SK-N-SH (cell line): ENCODE measurements at regions not wholly inside any gene's neighbourhood (a gene's known extent, or its start where the extent isn't known, plus 50 kb on each side); places are given as distances from the start of the nearest gene placed in this dataset.

Experiments
- CTCF ChIA-PET: fragments of 300-600, 350-600 bp; formaldehyde crosslinking; extraction: SDS; loops from one replicate; lab custom pipeline; 2021; lab: Yijun Ruan, JAX
- POLR2A ChIA-PET: fragments of 350-600 bp; sonication (Branson Sonifier 250); formaldehyde crosslinking; extraction: SDS; loops from one replicate; lab custom pipeline; 2020; ENCODE audit warnings: antibody characterized with exemption, inconsistent platforms; lab: Yijun Ruan, JAX
- DNase-seq: peaks from one replicate; pipeline ENCODE4 v3.0.0; 2012
- H2AFZ ChIP-seq: fragments of 200-600 bp; sonication (generic); 2 replicates; pipeline ENCODE4 v1.8.1; 2016; ENCODE audit warnings: antibody characterized with exemption, mild to moderate bottlenecking, low read depth
- H3F3A ChIP-seq: fragments of 200-600 bp; sonication (generic); replicated peaks from 2 replicates; pipeline ENCODE3; 2016; ENCODE audit warnings: antibody characterized with exemption, mild to moderate bottlenecking; ENCODE audit not compliant: insufficient read depth
- H3K27ac ChIP-seq, 2 experiments: fragments of 200-500 bp in 1 of 2; fragments of 200-600 bp in 1 of 2; sonication (Bioruptor generic) in 1 of 2; sonication (generic), shearing (Covaris generic) in 1 of 2; 2 replicates each; pipeline versions ENCODE4 v1.5.1 to v1.6.1; 2014 to 2016; ENCODE audit warnings: low read depth in 2 of 2, inconsistent platforms in 1 of 2, low read length in 1 of 2, mild to moderate bottlenecking in 1 of 2, mixed read lengths in 1 of 2
- H3K27me3 ChIP-seq: fragments of 200-600 bp; sonication (generic), shearing (Covaris generic); 2 replicates; pipeline ENCODE4 v1.6.1; 2016; ENCODE audit warnings: mixed run types; ENCODE audit not compliant: insufficient read depth
- H3K36me3 ChIP-seq, 2 experiments: fragments of 200-500 bp in 1 of 2; fragments of 200-600 bp in 1 of 2; sonication (Bioruptor generic) in 1 of 2; sonication (generic) in 1 of 2; replicated peaks in 1 of 2; 2 replicates each; pipeline versions ENCODE3 to v1.5.1; 2014 to 2016; ENCODE audit warnings: low read length in 1 of 2, mild to moderate bottlenecking in 1 of 2; ENCODE audit not compliant: insufficient read depth in 2 of 2, control insufficient read depth in 1 of 2
- H3K4me1 ChIP-seq, 2 experiments: fragments of 200-500 bp in 1 of 2; fragments of 200-600 bp in 1 of 2; sonication (Bioruptor generic) in 1 of 2; sonication (generic), shearing (Covaris generic) in 1 of 2; 2 replicates each; pipeline versions ENCODE4 v1.5.1 to v1.6.1; 2014 to 2016; ENCODE audit warnings: low read depth in 1 of 2, low read length in 1 of 2, mixed run types in 1 of 2; ENCODE audit not compliant: insufficient read depth in 2 of 2, control insufficient read depth in 1 of 2
- H3K4me2 ChIP-seq: fragments of 200-600 bp; sonication (generic), shearing (Covaris generic); 2 replicates; pipeline ENCODE4 v1.6.1; 2017; ENCODE audit warnings: mixed run types
- H3K4me3 ChIP-seq, 2 experiments: fragments of 200-500 bp in 1 of 2; fragments of 200-600 bp in 1 of 2; sonication (Bioruptor generic) in 1 of 2; sonication (generic), shearing (Covaris generic) in 1 of 2; 2 replicates each; pipeline versions ENCODE4 v1.5.1 to v1.8.1; 2014 to 2016; ENCODE audit warnings: low read depth in 2 of 2, inconsistent platforms in 1 of 2, low read length in 1 of 2, mild to moderate bottlenecking in 1 of 2, mixed read lengths in 1 of 2, moderate library complexity in 1 of 2
- H3K79me2 ChIP-seq: fragments of 200-600 bp; sonication (generic); 2 replicates; pipeline ENCODE4 v1.8.1; 2017; ENCODE audit warnings: mild to moderate bottlenecking; ENCODE audit not compliant: insufficient read depth
- H3K9ac ChIP-seq: fragments of 200-600 bp; sonication (generic); 2 replicates; pipeline ENCODE4 v1.6.1; 2017; ENCODE audit warnings: mixed run types
- H3K9me2 ChIP-seq: fragments of 200-600 bp; sonication (generic); 2 replicates; pipeline ENCODE4 v1.6.1; 2017; ENCODE audit warnings: mixed run types
- H3K9me3 ChIP-seq: fragments of 200-600 bp; sonication (generic); 2 replicates; pipeline ENCODE4 v1.6.1; 2017; ENCODE audit warnings: mixed run types, mild to moderate bottlenecking, moderate library complexity
- H4K20me1 ChIP-seq: fragments of 200-600 bp; sonication (generic); 2 replicates; pipeline ENCODE4 v1.6.1; 2017; ENCODE audit warnings: mild to moderate bottlenecking, mixed run types; ENCODE audit not compliant: insufficient read depth
- CTCF ChIP-seq: fragments of 200-600 bp; sonication (generic); IDR thresholded peaks from 2 replicates; pipeline ENCODE4 v1.6.1; 2017; ENCODE audit warnings: antibody characterized with exemption, mild to moderate bottlenecking, moderate library complexity
- ELF1 ChIP-seq: IDR thresholded peaks from 2 replicates; pipeline ENCODE4 v1.4.0; 2012
- EZH2phosphoT487 ChIP-seq: fragments of 200-600 bp; sonication (generic); IDR thresholded peaks from 2 replicates; pipeline ENCODE4 v1.6.1; 2017; ENCODE audit warnings: low read depth, mixed run types, mild to moderate bottlenecking, antibody characterized with exemption, moderate library complexity, borderline replicate concordance
- FOXJ3 ChIP-seq: sonication (generic); formaldehyde crosslinking; IDR thresholded peaks from 2 replicates; pipeline ENCODE4 v1.5.1; 2020; ENCODE audit warnings: mild to moderate bottlenecking, missing genetic modification reagents
- FOXM1 ChIP-seq: IDR thresholded peaks from 2 replicates; pipeline ENCODE4 v1.4.0; 2012; ENCODE audit warnings: low read depth, mild to moderate bottlenecking
- IRF3 ChIP-seq: fragments of 150-350 bp; IDR thresholded peaks from 2 replicates; pipeline ENCODE4 v1.6.1; 2016; ENCODE audit warnings: mild to moderate bottlenecking, low read depth, low read length
- JUND ChIP-seq: IDR thresholded peaks from 2 replicates; pipeline ENCODE4 v1.4.0; 2012
- MAX ChIP-seq: IDR thresholded peaks from 2 replicates; pipeline ENCODE4 v1.4.0; 2012; ENCODE audit warnings: low read depth
- MEF2A ChIP-seq: IDR thresholded peaks from 2 replicates; pipeline ENCODE4 v1.4.0; 2012; ENCODE audit warnings: low read depth, borderline replicate concordance
- PBX3 ChIP-seq: IDR thresholded peaks from 2 replicates; pipeline ENCODE4; 2012
- POLR2AphosphoS5 ChIP-seq: IDR thresholded peaks from 2 replicates; pipeline ENCODE4 v1.6.1; 2012; ENCODE audit warnings: low read depth, low read length
- RAD21 ChIP-seq: IDR thresholded peaks from 2 replicates; pipeline ENCODE4 v1.6.1; 2012; ENCODE audit warnings: mild to moderate bottlenecking, low read length
- REST ChIP-seq: IDR thresholded peaks from 2 replicates; pipeline ENCODE4 v1.6.1; 2012; ENCODE audit warnings: mild to moderate bottlenecking, low read depth, low read length, moderate library complexity
- RFX5 ChIP-seq: IDR thresholded peaks from 2 replicates; pipeline ENCODE4 v1.6.1; 2012; ENCODE audit warnings: mild to moderate bottlenecking, improper control_type of control experiment, low read length
- RXRA ChIP-seq: IDR thresholded peaks from 2 replicates; pipeline ENCODE4 v1.4.0; 2012; ENCODE audit warnings: low read depth, mild to moderate bottlenecking, borderline replicate concordance
- SIN3A ChIP-seq: IDR thresholded peaks from 2 replicates; pipeline ENCODE4 v1.6.1; 2012; ENCODE audit warnings: low read depth, mild to moderate bottlenecking, low read length, moderate library complexity, borderline replicate concordance
- SMC3 ChIP-seq: IDR thresholded peaks from 2 replicates; pipeline ENCODE4 v1.6.1; 2012; ENCODE audit warnings: low read depth, low read length, improper control_type of control experiment
- TAF1 ChIP-seq: IDR thresholded peaks from 2 replicates; pipeline ENCODE4 v1.6.1; 2012; ENCODE audit warnings: low read depth, mild to moderate bottlenecking, low read length, moderate library complexity, borderline replicate concordance
- USF1 ChIP-seq: IDR thresholded peaks from 2 replicates; pipeline ENCODE4 v1.4.0; 2012; ENCODE audit warnings: low read depth, borderline replicate concordance
- USF2 ChIP-seq: fragments of 150-350 bp; IDR thresholded peaks from 2 replicates; pipeline ENCODE4 v1.6.1; 2017; ENCODE audit warnings: antibody characterized with exemption, low read length, low read depth, borderline replicate concordance
- ZBTB33 ChIP-seq: IDR thresholded peaks from 2 replicates; pipeline ENCODE4 v1.4.0; 2012; ENCODE audit warnings: low read depth, borderline replicate concordance
- WGBS: methylation state at CpG from one replicate; pipeline ENCODE4 v1.1.6; 2017; ENCODE audit warnings: low lambda C conversion rate; 5-methylcytosine and 5-hydroxymethylcytosine counted together

GRCh38 chr10:4102802-4103344 lies 317.9 kb upstream of the KLF6 start:
- Histone ChIP-seq H3K4me2 (no peak overlapping the region), H3F3A (peaks cover 4% of the 10 kb centered on the region), H3K9ac (no peak overlapping the region), H3K27me3 (no peaks in the 10 kb centered on the region), H4K20me1 (no peaks in the 10 kb centered on the region), H3K9me3 (no peaks in the 10 kb centered on the region), H3K36me3 (no peaks in the 10 kb centered on the region), H3K4me3 (no peak overlapping the region), H3K79me2 (no peaks in the 10 kb centered on the region), H2AFZ (no peak overlapping the region), H3K27ac (peak overlapping the region; percentile 22 to 50; a peak in 2 of 4 replicates), H3K9me2 (no peaks in the 10 kb centered on the region), H3K4me1 (peaks cover 9 to 17% of the 10 kb centered on the region in 2 experiments; a peak in 3 of 4 replicates)
- POLR2A ChIA-PET = no interaction called here
- 52% methylated on average over 2 of the region's 2 CpGs for WGBS
- CTCF ChIA-PET = interaction anchor here (0.7 kb wide), 1 partner anchor 10 kb away, joined by 4 read pairs; no protein-coding TSS in a partner anchor
- peak; percentile 47 for DNase-seq
- no peak for TF ChIP-seq TAF1
- TF ChIP-seq USF2 = no peak
- no peak for TF ChIP-seq ELF1
- TF ChIP-seq JUND = peak; percentile 91
- TF ChIP-seq RXRA = peak; percentile 47; the same call in 1 of the 2 replicates
- TF ChIP-seq FOXJ3 (CRISPR knock-in tag) = no peak
- TF ChIP-seq SIN3A = 0 out of 2 replicates have a peak, but pooled peaks have one; percentile 57
- peak; percentile 76; the same call in 1 of the 2 replicates for TF ChIP-seq MEF2A
- no peak for TF ChIP-seq REST
- no peak for TF ChIP-seq RFX5
- TF ChIP-seq USF1 = no peak
- TF ChIP-seq MAX = no peak
- TF ChIP-seq CTCF = no peak
- no peak for TF ChIP-seq EZH2phosphoT487
- peak; percentile 76; the same call in 1 of the 2 replicates for TF ChIP-seq POLR2AphosphoS5
- TF ChIP-seq ZBTB33 = 0 out of 2 replicates have a peak, but pooled peaks have one; percentile 25
- no peak for TF ChIP-seq RAD21
- TF ChIP-seq FOXM1 = peak; percentile 86; the same call in 1 of the 2 replicates
- TF ChIP-seq PBX3 = peak; percentile 95
- TF ChIP-seq SMC3 = no peak
- TF ChIP-seq IRF3 = no peak
